HG02973 (cell line): ENCODE measurements at regions not wholly inside any gene's neighbourhood (a gene's known extent, or its start where the extent isn't known, plus 50 kb on each side); places are given as distances from the start of the nearest gene placed in this dataset.

Source experiments
- ATAC-seq: cut with Tn5 transposase; IDR thresholded peaks from one replicate; pipeline ENCODE4 v1.9.1; 2021; ENCODE audit warnings: moderate library complexity; ENCODE audit not compliant: unreplicated experiment

GRCh38 chr12:65546528-65546927 is 268.0 kb downstream of the MSRB3 start:
- ATAC-seq: no peak

- ATAC-seq: peak; percentile 100
Observed at GRCh38 chr12:65556676-65557437, 267.4 kb upstream of the HMGA2 start.

GRCh38 chr12:65557438-65558181 is 266.7 kb upstream of the HMGA2 start:
- no peak for ATAC-seq

- ATAC-seq: no peak
Observed at GRCh38 chr12:65560286-65560685, 264.0 kb upstream of the HMGA2 start.

- ATAC-seq: no peak
Observed at GRCh38 chr12:65561798-65562382, 262.4 kb upstream of the HMGA2 start.

- ATAC-seq: no peak
Observed at GRCh38 chr12:65565601-65566560, 258.4 kb upstream of the HMGA2 start.

- no peak for ATAC-seq
Observed at GRCh38 chr12:65566751-65567150, 257.5 kb upstream of the HMGA2 start.

GRCh38 chr12:65567820-65568219 is 256.5 kb upstream of the HMGA2 start:
- no peak for ATAC-seq

- no peak for ATAC-seq
Observed at GRCh38 chr12:65568517-65568916, 255.8 kb upstream of the HMGA2 start.

GRCh38 chr12:65570451-65571130 is 253.7 kb upstream of the HMGA2 start:
- ATAC-seq: no peak

GRCh38 chr12:65574867-65575266 is 249.4 kb upstream of the HMGA2 start:
- ATAC-seq: no peak

GRCh38 chr12:65584016-65584415 is 240.3 kb upstream of the HMGA2 start:
- no peak for ATAC-seq

GRCh38 chr12:65585648-65586602 is 238.4 kb upstream of the HMGA2 start:
- ATAC-seq: no peak

- no peak for ATAC-seq
Observed at GRCh38 chr12:65586796-65587195, 237.5 kb upstream of the HMGA2 start.

GRCh38 chr12:65590318-65590717 is 234.0 kb upstream of the HMGA2 start:
- ATAC-seq: no peak

- no peak for ATAC-seq
Observed at GRCh38 chr12:65592416-65592815, 231.9 kb upstream of the HMGA2 start.

GRCh38 chr12:65593239-65593701 is 231.0 kb upstream of the HMGA2 start:
- no peak for ATAC-seq

GRCh38 chr12:65594409-65594808 is 229.9 kb upstream of the HMGA2 start:
- no peak for ATAC-seq

GRCh38 chr12:65595016-65595560 is 229.2 kb upstream of the HMGA2 start:
- ATAC-seq: no peak
